K562 (cell line): ENCODE measurements at regions not wholly inside any gene's neighbourhood (a gene's known extent, or its start where the extent isn't known, plus 50 kb on each side); places are given as distances from the start of the nearest gene placed in this dataset.

ENCODE experiments used
- ATAC-seq: fragments of 200-7000 bp; cut with Tn5 transposase; 3 replicates; pipeline ENCODE4 v1.9.1; 2020; ENCODE audit warnings: moderate library complexity
- BruUV-seq: library from RNA; stranded (reverse); fragments of 400-500 nt; replicated peaks from 2 replicates; lab custom pipeline; 2021; lab: Mats Ljungman, UMichigan
- CTCF ChIA-PET: fragments of 300-600 bp; formaldehyde crosslinking; extraction: SDS; loops from one replicate; lab custom pipeline; 2021; ENCODE audit warnings: low intra/inter-chr PET ratio; lab: Yijun Ruan, JAX
- POLR2A ChIA-PET: fragments of 300-600, 350-650 bp; sonication (Branson Sonifier 250); formaldehyde crosslinking; extraction: SDS; loops from one replicate; lab custom pipeline; 2021; ENCODE audit warnings: antibody characterized with exemption, inconsistent platforms; lab: Yijun Ruan, JAX
- DNase-seq, 4 experiments: peaks; one replicate each; pipeline versions ENCODE4 v3.0.0 to v3.0.0-alpha.2; 2011 to 2018; ENCODE audit warnings: low spot score in 3 of 4, mixed read lengths in 3 of 4; ENCODE audit errors: extremely low read depth in 1 of 4
- FAIRE-seq: peaks from 2 replicates; lab custom pipeline; 2011; peaks lifted over from hg19 to GRCh38; lab: Jason Lieb, UNC
- H2AFZ ChIP-seq: 2 replicates; pipeline ENCODE4 v1.6.0; 2011; ENCODE audit warnings: low read depth, low read length, control low read depth, inconsistent platforms
- H3K27ac ChIP-seq: fragments of 200-600 bp; 3 replicates; pipeline ENCODE4 v1.8.0; 2011; ENCODE audit warnings: low read depth, mild to moderate bottlenecking, control low read depth, inconsistent platforms, low read length, moderate library complexity, mixed read lengths; ENCODE audit errors: extremely low read depth
- H3K27me3 ChIP-seq, 2 experiments: fragments of 300-600 bp in 1 of 2; 2 replicates in 1 of 2; 3 replicates in 1 of 2; pipeline versions ENCODE4 v1.6.0 to v1.8.0; 2011; ENCODE audit warnings: inconsistent platforms in 2 of 2, low read length in 2 of 2, mild to moderate bottlenecking in 1 of 2, mixed read lengths in 1 of 2, moderate library complexity in 1 of 2; ENCODE audit not compliant: control insufficient read depth in 2 of 2, insufficient read depth in 2 of 2
- H3K36me3 ChIP-seq: fragments of 300-600 bp; 3 replicates; pipeline ENCODE4 v1.8.0; 2011; ENCODE audit warnings: mild to moderate bottlenecking, low read length, inconsistent platforms; ENCODE audit not compliant: control insufficient read depth, insufficient read depth
- H3K4me1 ChIP-seq, 2 experiments: fragments of 200-600 bp in 1 of 2; replicated peaks in 1 of 2; 2 replicates in 1 of 2; 3 replicates in 1 of 2; pipeline versions ENCODE4 v1.5.1 to v1.8.0; 2011; ENCODE audit warnings: inconsistent platforms in 2 of 2, low read length in 2 of 2, mild to moderate bottlenecking in 1 of 2, mixed read lengths in 1 of 2, moderate library complexity in 1 of 2; ENCODE audit not compliant: control insufficient read depth in 2 of 2, insufficient read depth in 2 of 2
- H3K4me2 ChIP-seq: 2 replicates; pipeline ENCODE4 v1.6.1; 2011; ENCODE audit warnings: low read length, control low read depth, inconsistent platforms, mixed read lengths; ENCODE audit not compliant: insufficient read depth
- H3K4me3 ChIP-seq: fragments of 200-600 bp; sonication (generic), shearing (Covaris generic); 2 replicates; pipeline ENCODE4 v1.5.1; 2016; ENCODE audit warnings: control low read depth, inconsistent platforms
- H3K79me2 ChIP-seq: fragments of 200-600 bp; 3 replicates; pipeline ENCODE4 v1.8.0; 2011; ENCODE audit warnings: low read length, inconsistent platforms; ENCODE audit not compliant: control insufficient read depth, insufficient read depth
- H3K9ac ChIP-seq, 2 experiments: 2 replicates each; pipeline versions ENCODE4 v1.6.0 to v1.6.1; 2011; ENCODE audit warnings: low read depth in 2 of 2, low read length in 2 of 2, control low read depth in 1 of 2, inconsistent platforms in 1 of 2, mild to moderate bottlenecking in 1 of 2, mixed read lengths in 1 of 2; ENCODE audit not compliant: insufficient read depth in 1 of 2
- H3K9me1 ChIP-seq: one replicate; pipeline ENCODE4 v1.6.0; 2011; ENCODE audit warnings: inconsistent platforms, mild to moderate bottlenecking, low read length, moderate library complexity; ENCODE audit not compliant: control insufficient read depth, insufficient read depth
- H3K9me3 ChIP-seq: replicated peaks from 2 replicates; pipeline ENCODE4 v1.5.1; 2011; ENCODE audit warnings: low read depth, low read length, inconsistent platforms; ENCODE audit not compliant: control insufficient read depth, insufficient read depth
- H4K20me1 ChIP-seq: replicated peaks from 2 replicates; pipeline ENCODE4 v1.6.1; 2011; ENCODE audit warnings: low read length, inconsistent platforms, mixed read lengths; ENCODE audit not compliant: control insufficient read depth, insufficient read depth
- BRF2 ChIP-seq: IDR thresholded peaks from 3 replicates; pipeline ENCODE4 v1.6.1; 2011; ENCODE audit warnings: borderline replicate concordance, mild to moderate bottlenecking; ENCODE audit not compliant: insufficient read length, insufficient read depth
- KLF10 ChIP-seq: fragments of 250-450 bp; sonication (Bioruptor Pico); IDR thresholded peaks from 2 replicates; pipeline ENCODE4 v1.6.1; 2021; ENCODE audit warnings: matching md5 sums
- KLF6 ChIP-seq: fragments of 250-450 bp; sonication (Bioruptor Pico); IDR thresholded peaks from 2 replicates; pipeline ENCODE4 v1.4.0; 2020; ENCODE audit warnings: mild to moderate bottlenecking, moderate library complexity, borderline replicate concordance
- MEIS2 ChIP-seq: fragments of 450-650 bp; IDR thresholded peaks from 2 replicates; pipeline ENCODE4 v1.6.1; 2014; ENCODE audit warnings: mild to moderate bottlenecking; ENCODE audit not compliant: partially characterized antibody
- TCF7L2 ChIP-seq: fragments of 150-350 bp; IDR thresholded peaks from 2 replicates; pipeline ENCODE4 v1.6.1; 2016; ENCODE audit warnings: low read depth, mild to moderate bottlenecking, low read length, moderate library complexity
- ZBTB34 ChIP-seq: fragments of 250-450 bp; sonication (Bioruptor Pico); IDR thresholded peaks from 2 replicates; pipeline ENCODE4 v1.8.0; 2021; ENCODE audit warnings: mild to moderate bottlenecking, moderate library complexity
- ZNF609 ChIP-seq: sonication (generic); formaldehyde crosslinking; IDR thresholded peaks from 2 replicates; pipeline ENCODE4 v1.8.1; 2023; ENCODE audit warnings: missing genetic modification reagents, mild to moderate bottlenecking, borderline replicate concordance
- WGBS: fragments of 100-300 bp; shearing (Covaris generic); methylation state at CpG from one replicate; pipeline ENCODE4 v1.1.6; 2016; ENCODE audit warnings: low coverage, mixed read lengths; ENCODE audit not compliant: insufficient coverage; ENCODE audit errors: missing lambda C conversion rate; 5-methylcytosine and 5-hydroxymethylcytosine counted together
- in situ Hi-C: fragments of 300-500 bp; cut with MboI; formaldehyde crosslinking; loops from 4 replicates; pipeline ENCODE4 v1.15.0; 2018; ENCODE audit warnings: inconsistent platforms, mixed read lengths
- intact Hi-C: fragments of 100-400 bp; cut with micrococcal nuclease; formaldehyde crosslinking; loops from 2 replicates; pipeline ENCODE4 v1.14.2; 2022

GRCh38 chr2:893311-893710, 57.3 kb upstream of the SNTG2 start:
- Histone ChIP-seq H3K27me3 (peaks cover 8 to 24% of the 10 kb centered on the region in 2 experiments; a peak in 4 of 5 replicates), H3K9me3 (no peaks in the 10 kb centered on the region), H3K4me3 (no peak overlapping the region), H3K9ac (no peak overlapping the region), H3K4me2 (no peak overlapping the region), H4K20me1 (no peaks in the 10 kb centered on the region), H2AFZ (no peak overlapping the region), H3K36me3 (no peaks in the 10 kb centered on the region), H3K9me1 (no peaks in the 10 kb centered on the region)
- in situ Hi-C loops = no loop called here
- 1% methylated on average over 7 of the region's 7 CpGs for WGBS
- no TSS peak for BruUV-seq
- ChIA-PET CTCF (no interaction called here), POLR2A (no interaction called here)
- FAIRE-seq = peak; percentile 80
- TF ChIP-seq MEIS2 (peak; percentile 5), BRF2 (no peak)
- TF ChIP-seq, all 486 proteins: peak for 1
- intact Hi-C loops = no loop called here
- Histone ChIP-seq H3K27ac (no peak overlapping the region), H3K79me2 (no peaks in the 10 kb centered on the region), H3K4me1 (peaks cover 0 to 10% of the 10 kb centered on the region in 2 experiments; a peak in 2 of 5 replicates)
- DNase-seq (peak; percentile 62 to 75 (median 68)), ATAC-seq (peak; percentile 100)

GRCh38 chr2:892892-893291, 57.8 kb upstream of the SNTG2 start:
- WGBS = 5% methylated on average over 13 of the region's 13 CpGs
- ChIA-PET POLR2A (no interaction called here), CTCF (no interaction called here)
- Histone ChIP-seq H3K4me1 (peaks cover 0 to 10% of the 10 kb centered on the region in 2 experiments; a peak in 2 of 5 replicates), H3K9me3 (no peaks in the 10 kb centered on the region), H3K9me1 (no peaks in the 10 kb centered on the region), H4K20me1 (no peaks in the 10 kb centered on the region), H3K27ac (no peak overlapping the region), H3K4me3 (no peak overlapping the region), H3K4me2 (no peak overlapping the region), H3K79me2 (no peaks in the 10 kb centered on the region), H3K36me3 (no peaks in the 10 kb centered on the region), H3K27me3 (peaks cover 12 to 28% of the 10 kb centered on the region in 2 experiments; a peak in 4 of 5 replicates), H2AFZ (no peak overlapping the region), H3K9ac (no peak overlapping the region)
- BruUV-seq = no TSS peak
- in situ Hi-C loops (no loop called here), intact Hi-C loops (no loop called here)
- FAIRE-seq = no peak
- no peak for ATAC-seq
- no peak for DNase-seq
- TF ChIP-seq ZBTB34 (CRISPR knock-in tag) (no peak), KLF6 (CRISPR knock-in tag) (no peak), TCF7L2 (no peak), KLF10 (CRISPR knock-in tag) (no peak), ZNF609 (CRISPR knock-in tag) (no peak)
